ENCODE measurements at regions not wholly inside any gene's neighbourhood (a gene's known extent, or its start where the extent isn't known, plus 50 kb on each side); places are given as distances from the start of the nearest gene placed in this dataset.

DNA sequence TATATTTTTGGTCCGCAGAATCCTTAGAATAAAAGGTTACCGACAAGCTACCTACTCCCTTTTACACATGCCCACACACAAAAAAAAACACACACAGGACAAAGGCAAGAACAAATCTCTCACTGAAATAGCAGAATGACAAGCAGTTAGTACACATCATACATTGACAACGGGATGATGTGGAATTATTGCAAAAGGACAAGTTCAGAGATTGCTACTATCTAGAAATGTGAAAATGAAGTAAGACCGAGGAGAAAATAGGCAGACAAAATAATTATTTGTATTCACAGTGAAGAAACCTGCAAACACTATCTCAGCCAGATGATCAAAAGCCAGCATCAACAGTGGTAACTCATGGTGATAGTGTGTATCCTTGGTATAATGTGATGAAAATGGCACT is 112.2 kb upstream of the C3orf80 start:
- TF ChIP-seq, protein P1, sequence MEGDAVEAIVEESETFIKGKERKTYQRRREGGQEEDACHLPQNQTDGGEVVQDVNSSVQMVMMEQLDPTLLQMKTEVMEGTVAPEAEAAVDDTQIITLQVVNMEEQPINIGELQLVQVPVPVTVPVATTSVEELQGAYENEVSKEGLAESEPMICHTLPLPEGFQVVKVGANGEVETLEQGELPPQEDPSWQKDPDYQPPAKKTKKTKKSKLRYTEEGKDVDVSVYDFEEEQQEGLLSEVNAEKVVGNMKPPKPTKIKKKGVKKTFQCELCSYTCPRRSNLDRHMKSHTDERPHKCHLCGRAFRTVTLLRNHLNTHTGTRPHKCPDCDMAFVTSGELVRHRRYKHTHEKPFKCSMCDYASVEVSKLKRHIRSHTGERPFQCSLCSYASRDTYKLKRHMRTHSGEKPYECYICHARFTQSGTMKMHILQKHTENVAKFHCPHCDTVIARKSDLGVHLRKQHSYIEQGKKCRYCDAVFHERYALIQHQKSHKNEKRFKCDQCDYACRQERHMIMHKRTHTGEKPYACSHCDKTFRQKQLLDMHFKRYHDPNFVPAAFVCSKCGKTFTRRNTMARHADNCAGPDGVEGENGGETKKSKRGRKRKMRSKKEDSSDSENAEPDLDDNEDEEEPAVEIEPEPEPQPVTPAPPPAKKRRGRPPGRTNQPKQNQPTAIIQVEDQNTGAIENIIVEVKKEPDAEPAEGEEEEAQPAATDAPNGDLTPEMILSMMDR (IDR thresholded peaks at IDR 0.05): no peak
- no peak for TF ChIP-seq POLR2A (IDR thresholded peaks at IDR 0.05)
